ENCODE measurements at regions not wholly inside any gene's neighbourhood (a gene's known extent, or its start where the extent isn't known, plus 50 kb on each side); places are given as distances from the start of the nearest gene placed in this dataset.

DNA sequence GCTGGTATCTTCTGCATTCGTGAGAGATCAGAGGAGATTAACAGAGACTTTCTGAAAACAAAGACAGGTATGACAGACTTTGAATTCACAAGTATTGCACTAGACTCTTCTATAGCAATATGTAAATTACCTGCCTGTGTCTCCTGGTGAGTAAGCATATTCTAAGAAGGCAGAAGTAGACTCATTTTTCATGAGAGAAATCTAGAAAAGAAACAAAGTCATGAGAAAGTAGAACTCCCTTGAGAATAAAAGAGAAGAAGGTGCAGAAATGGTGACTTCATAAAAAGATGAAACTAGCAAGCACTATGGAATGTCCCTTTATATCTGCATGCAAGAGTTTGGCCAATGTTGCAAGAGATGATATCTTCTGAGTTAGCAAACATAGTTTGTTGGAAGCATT lies 419.8 kb downstream of the DMRT2 start:
- no TSS peak for BruUV-seq (replicated peaks)
- Histone ChIP-seq H3K4me1 (ENCODE audit: control insufficient read depth in 1 of 2, insufficient read depth in 2 of 2, low read length in 2 of 2) (no peaks in the 10 kb centered on the region), H3K9me2 (ENCODE audit: insufficient read depth) (no peaks in the 10 kb centered on the region), H3K36me3 (ENCODE audit: control insufficient read depth in 1 of 2, insufficient read depth in 2 of 2, low read length in 2 of 2) (no peaks in the 10 kb centered on the region), H3K9me3 (ENCODE audit: control insufficient read depth in 1 of 2, insufficient read depth in 1 of 2, low read depth in 1 of 2, low read length in 2 of 2) (peaks cover 0 to 5% of the 10 kb centered on the region in 2 experiments; a peak in 2 of 4 replicates), H3K27me3 (ENCODE audit: insufficient read depth, low read length) (no peaks in the 10 kb centered on the region), H3K27ac (ENCODE audit: low read depth, low read length) (no peak overlapping the region), H2AFZ (ENCODE audit: low read depth, low read length, poor library complexity, severe bottlenecking) (no peak overlapping the region), H3K4me2 (ENCODE audit: low read length) (no peak overlapping the region), H3K4me3 (replicated peaks in 1 of 2; ENCODE audit: low read depth in 1 of 2, low read length in 2 of 2) (no peak overlapping the region), H3K9ac (ENCODE audit: low read length) (no peak overlapping the region), H3K79me2 (ENCODE audit: insufficient read depth, low read length) (no peaks in the 10 kb centered on the region), H4K20me1 (ENCODE audit: insufficient read depth) (no peaks in the 10 kb centered on the region)
- TF ChIP-seq EGR1 (IDR thresholded peaks at IDR 0.05; ENCODE audit: low read depth), result no peak
- no peak for TF ChIP-seq ATF3 (IDR thresholded peaks at IDR 0.05)
- no peak for TF ChIP-seq SRF (IDR thresholded peaks at IDR 0.05; ENCODE audit: low read depth)
- no peak for TF ChIP-seq RAD21 (IDR thresholded peaks at IDR 0.05; ENCODE audit: low read depth)
- no peak for TF ChIP-seq ELF1 (IDR thresholded peaks at IDR 0.05; ENCODE audit: borderline replicate concordance, low read depth)
- TF ChIP-seq SIN3A (IDR thresholded peaks at IDR 0.05; ENCODE audit: low read depth), result no peak
- TF ChIP-seq POLR2AphosphoS5 (IDR thresholded peaks at IDR 0.05; ENCODE audit: low read depth, low read length), result no peak
- no peak for TF ChIP-seq YY1 (IDR thresholded peaks at IDR 0.05; ENCODE audit: extremely low read depth, insufficient replicate concordance, low read depth, low read length)
- TF ChIP-seq SP1 (IDR thresholded peaks at IDR 0.05; ENCODE audit: low read depth), result no peak
- TF ChIP-seq EZH2phosphoT487 (IDR thresholded peaks at IDR 0.05; ENCODE audit: borderline replicate concordance), result no peak
- no peak for TF ChIP-seq CEBPB (IDR thresholded peaks at IDR 0.05; ENCODE audit: low read depth)
- TF ChIP-seq FOSL1 (IDR thresholded peaks at IDR 0.05; ENCODE audit: low read depth), result no peak
- TF ChIP-seq JUND (IDR thresholded peaks at IDR 0.05), result no peak
- TF ChIP-seq POLR2A (IDR thresholded peaks at IDR 0.05; ENCODE audit: borderline replicate concordance, extremely low read depth, insufficient read depth, insufficient read length), result no peak
- TF ChIP-seq, protein P1, sequence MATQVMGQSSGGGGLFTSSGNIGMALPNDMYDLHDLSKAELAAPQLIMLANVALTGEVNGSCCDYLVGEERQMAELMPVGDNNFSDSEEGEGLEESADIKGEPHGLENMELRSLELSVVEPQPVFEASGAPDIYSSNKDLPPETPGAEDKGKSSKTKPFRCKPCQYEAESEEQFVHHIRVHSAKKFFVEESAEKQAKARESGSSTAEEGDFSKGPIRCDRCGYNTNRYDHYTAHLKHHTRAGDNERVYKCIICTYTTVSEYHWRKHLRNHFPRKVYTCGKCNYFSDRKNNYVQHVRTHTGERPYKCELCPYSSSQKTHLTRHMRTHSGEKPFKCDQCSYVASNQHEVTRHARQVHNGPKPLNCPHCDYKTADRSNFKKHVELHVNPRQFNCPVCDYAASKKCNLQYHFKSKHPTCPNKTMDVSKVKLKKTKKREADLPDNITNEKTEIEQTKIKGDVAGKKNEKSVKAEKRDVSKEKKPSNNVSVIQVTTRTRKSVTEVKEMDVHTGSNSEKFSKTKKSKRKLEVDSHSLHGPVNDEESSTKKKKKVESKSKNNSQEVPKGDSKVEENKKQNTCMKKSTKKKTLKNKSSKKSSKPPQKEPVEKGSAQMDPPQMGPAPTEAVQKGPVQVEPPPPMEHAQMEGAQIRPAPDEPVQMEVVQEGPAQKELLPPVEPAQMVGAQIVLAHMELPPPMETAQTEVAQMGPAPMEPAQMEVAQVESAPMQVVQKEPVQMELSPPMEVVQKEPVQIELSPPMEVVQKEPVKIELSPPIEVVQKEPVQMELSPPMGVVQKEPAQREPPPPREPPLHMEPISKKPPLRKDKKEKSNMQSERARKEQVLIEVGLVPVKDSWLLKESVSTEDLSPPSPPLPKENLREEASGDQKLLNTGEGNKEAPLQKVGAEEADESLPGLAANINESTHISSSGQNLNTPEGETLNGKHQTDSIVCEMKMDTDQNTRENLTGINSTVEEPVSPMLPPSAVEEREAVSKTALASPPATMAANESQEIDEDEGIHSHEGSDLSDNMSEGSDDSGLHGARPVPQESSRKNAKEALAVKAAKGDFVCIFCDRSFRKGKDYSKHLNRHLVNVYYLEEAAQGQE (IDR thresholded peaks at IDR 0.05; ENCODE audit: low read depth), result no peak
- TF ChIP-seq ZBTB33 (IDR thresholded peaks at IDR 0.05; ENCODE audit: extremely low read depth, insufficient replicate concordance, low read length), result no peak
- no peak for TF ChIP-seq CTCF (IDR thresholded peaks at IDR 0.05 in 2 of 3, conservative IDR thresholded peaks at IDR 0.05 in 1 of 3; ENCODE audit: borderline replicate concordance in 1 of 3, insufficient read depth in 1 of 3, low read depth in 2 of 3, low read length in 2 of 3)
- TF ChIP-seq CBX3 (IDR thresholded peaks at IDR 0.05; ENCODE audit: low read depth), result no peak
- TF ChIP-seq ZFX (IDR thresholded peaks at IDR 0.05), result no peak
- POLR2A ChIA-PET, result no interaction called here
- DNase-seq (ENCODE audit: low read depth, low spot score) (no peak), ATAC-seq (no peak)
- intact Hi-C loops (cut with micrococcal nuclease), result no loop called here
- RAD21 ChIA-PET (ENCODE audit: low non-redundant PET in 1 of 2, low total read pairs in 2 of 2, uncharacterized antibody in 2 of 2, unreplicated experiment in 2 of 2), result no interaction called here
- CTCF ChIA-PET, result no interaction called here

Data from HCT116 (cell line).